Cardiac muscle cell (in vitro differentiated cells and primary cell): ENCODE measurements at regions not wholly inside any gene's neighbourhood (a gene's known extent, or its start where the extent isn't known, plus 50 kb on each side); places are given as distances from the start of the nearest gene placed in this dataset.
"Not testable (repeated sequence)": the region's sequence is repeated elsewhere in the genome, so short reads cannot be mapped to it uniquely, and the experiment has no call there.

ENCODE experiments used
- DNase-seq, 2 donors: peaks; one replicate each; pipeline versions ENCODE4 v3.0.0 to v3.0.0-alpha.2; 2010 to 2017; ENCODE audit warnings: low read depth in 1 of 2, low spot score in 1 of 2
- H3K27ac ChIP-seq: fragments of 200-600 bp; sonication (generic); 2 replicates; pipeline ENCODE4 v1.5.1; 2016
- H3K27me3 ChIP-seq: fragments of 200-600 bp; sonication (generic); 2 replicates; pipeline ENCODE4 v1.6.0; 2016; ENCODE audit warnings: control low read depth
- H3K36me3 ChIP-seq: fragments of 200-600 bp; sonication (generic); 2 replicates; pipeline ENCODE4 v1.5.1; 2016; ENCODE audit warnings: control low read depth
- H3K4me1 ChIP-seq: fragments of 200-600 bp; sonication (generic); 2 replicates; pipeline ENCODE4 v1.8.1; 2017; ENCODE audit warnings: low read depth, mild to moderate bottlenecking, mixed run types
- H3K4me3 ChIP-seq: fragments of 200-600 bp; sonication (generic); 2 replicates; pipeline ENCODE4 v1.5.1; 2016; ENCODE audit warnings: mild to moderate bottlenecking
- H3K9me3 ChIP-seq: fragments of 200-600 bp; sonication (generic); 2 replicates; pipeline ENCODE4 v1.5.1; 2017; ENCODE audit warnings: low read depth, mild to moderate bottlenecking, control low read depth
- TF ChIP-seq, protein P1 (sequence below): IDR thresholded peaks from 2 replicates; pipeline ENCODE4 v1.5.1; 2012; ENCODE audit warnings: low read depth, mild to moderate bottlenecking, low read length

DNA sequence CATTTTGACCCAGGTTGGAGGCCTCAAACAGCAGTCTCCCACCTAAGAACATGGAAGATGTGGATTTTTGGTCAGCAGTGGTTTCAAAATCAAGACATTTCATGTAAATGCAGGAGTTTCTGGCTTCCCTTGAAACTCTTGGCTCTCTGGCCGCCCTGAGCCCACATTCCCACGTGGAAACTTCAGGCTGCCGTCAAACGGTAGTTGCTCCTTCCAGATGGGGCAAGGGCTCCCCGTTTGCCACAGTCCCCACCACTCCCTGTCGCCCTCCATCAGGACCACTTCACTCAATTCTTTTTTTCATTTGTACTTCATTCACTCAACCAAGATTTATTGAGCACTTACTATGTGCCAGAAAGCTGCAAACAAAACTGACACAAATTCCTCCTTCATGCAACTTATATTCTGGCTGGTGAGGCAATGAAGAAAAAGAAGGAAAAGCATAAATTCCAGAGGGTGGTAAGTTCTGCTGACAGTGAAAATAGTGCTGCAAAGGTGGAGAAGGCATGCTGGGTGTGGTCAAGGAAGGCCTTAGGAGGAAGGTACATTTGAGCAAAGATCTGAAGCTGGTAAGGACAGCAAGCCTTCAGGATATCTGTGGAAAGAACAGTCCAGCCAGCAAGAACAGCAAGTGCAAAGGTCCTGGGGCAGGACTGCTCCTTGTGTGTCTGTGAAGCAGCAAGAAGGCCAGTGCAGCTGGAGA is 62.9 kb upstream of the PTPN1 start:
- TF ChIP-seq, protein P1, sequence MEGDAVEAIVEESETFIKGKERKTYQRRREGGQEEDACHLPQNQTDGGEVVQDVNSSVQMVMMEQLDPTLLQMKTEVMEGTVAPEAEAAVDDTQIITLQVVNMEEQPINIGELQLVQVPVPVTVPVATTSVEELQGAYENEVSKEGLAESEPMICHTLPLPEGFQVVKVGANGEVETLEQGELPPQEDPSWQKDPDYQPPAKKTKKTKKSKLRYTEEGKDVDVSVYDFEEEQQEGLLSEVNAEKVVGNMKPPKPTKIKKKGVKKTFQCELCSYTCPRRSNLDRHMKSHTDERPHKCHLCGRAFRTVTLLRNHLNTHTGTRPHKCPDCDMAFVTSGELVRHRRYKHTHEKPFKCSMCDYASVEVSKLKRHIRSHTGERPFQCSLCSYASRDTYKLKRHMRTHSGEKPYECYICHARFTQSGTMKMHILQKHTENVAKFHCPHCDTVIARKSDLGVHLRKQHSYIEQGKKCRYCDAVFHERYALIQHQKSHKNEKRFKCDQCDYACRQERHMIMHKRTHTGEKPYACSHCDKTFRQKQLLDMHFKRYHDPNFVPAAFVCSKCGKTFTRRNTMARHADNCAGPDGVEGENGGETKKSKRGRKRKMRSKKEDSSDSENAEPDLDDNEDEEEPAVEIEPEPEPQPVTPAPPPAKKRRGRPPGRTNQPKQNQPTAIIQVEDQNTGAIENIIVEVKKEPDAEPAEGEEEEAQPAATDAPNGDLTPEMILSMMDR = no peak
- no peak for DNase-seq

DNA sequence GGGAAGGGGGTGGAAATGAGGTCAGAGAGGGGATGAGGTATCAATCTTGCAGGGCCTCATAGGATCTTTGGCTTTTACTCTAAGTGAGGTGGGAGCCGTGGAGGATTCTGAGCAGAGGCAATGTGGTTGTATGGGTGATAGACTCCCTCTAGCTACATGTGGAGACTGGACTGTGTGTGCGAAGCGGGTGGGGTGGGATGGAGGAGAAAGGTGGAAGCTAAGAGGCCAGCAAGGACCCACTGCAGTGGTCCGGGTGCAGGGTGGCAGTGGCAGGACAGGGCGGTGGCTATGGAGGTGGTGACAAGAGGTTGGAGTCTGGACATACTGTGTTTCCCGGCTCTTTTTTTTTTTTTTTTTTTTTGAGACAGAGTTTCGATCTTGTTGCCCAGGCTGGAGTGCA is 62.4 kb upstream of the PTPN1 start:
- TF ChIP-seq, protein P1 = no peak
- Histone ChIP-seq H3K27ac (no peak overlapping the region), H3K27me3 (no peaks in the 10 kb centered on the region), H3K4me1 (peaks cover 13% of the 10 kb centered on the region), H3K4me3 (no peak overlapping the region), H3K9me3 (no peaks in the 10 kb centered on the region), H3K36me3 (no peaks in the 10 kb centered on the region)
- no peak for DNase-seq

More for the DNA sequence above, 62.9 kb upstream of the PTPN1 start:
- no peaks in the 10 kb centered on the region for H3K27me3 ChIP-seq
- H3K27ac ChIP-seq = no peak overlapping the region
- H3K4me3 ChIP-seq = no peak overlapping the region
- H3K36me3 ChIP-seq = no peaks in the 10 kb centered on the region
- no peaks in the 10 kb centered on the region for H3K9me3 ChIP-seq
- H3K4me1 ChIP-seq = peaks cover 13% of the 10 kb centered on the region

DNA sequence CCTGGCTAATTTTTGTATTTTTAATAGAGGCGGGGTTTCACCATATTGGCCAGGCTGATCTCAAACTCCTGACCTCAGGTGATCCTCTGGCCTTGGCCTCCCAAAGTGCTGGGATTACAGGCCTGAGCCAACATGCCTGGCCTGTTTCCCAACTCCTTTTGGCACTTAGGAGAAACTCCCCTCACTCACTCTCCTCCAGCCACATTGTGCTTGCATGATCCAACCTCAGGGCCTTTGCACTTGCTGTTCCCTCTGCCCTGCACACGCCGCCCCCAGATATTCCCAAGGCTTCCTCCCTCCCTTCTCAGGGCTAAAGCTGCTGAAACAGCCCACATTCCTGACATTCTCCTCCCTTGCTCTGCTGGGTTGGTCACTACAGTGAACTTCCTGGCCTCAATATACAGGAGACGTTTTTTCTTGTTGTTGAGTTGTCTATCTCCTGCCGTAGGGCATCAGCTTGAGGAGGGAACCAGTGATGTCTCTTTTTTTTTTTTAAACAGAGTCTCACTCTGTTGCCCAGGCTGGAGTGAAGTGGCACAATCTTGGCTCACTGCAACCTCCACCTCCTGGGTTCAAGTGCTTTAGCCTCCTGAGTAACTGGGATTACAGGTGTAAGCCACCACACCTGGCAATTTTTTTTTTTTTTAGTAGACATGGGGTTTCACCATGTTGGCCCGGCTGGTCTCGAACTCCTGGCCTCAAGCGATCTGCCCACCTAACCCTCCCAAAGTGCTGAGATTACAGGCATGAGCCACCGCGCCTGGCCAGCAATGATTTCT is 61.4 kb upstream of the PTPN1 start:
- peak in 1 of 2 donors; percentile 72 for DNase-seq

DNA sequence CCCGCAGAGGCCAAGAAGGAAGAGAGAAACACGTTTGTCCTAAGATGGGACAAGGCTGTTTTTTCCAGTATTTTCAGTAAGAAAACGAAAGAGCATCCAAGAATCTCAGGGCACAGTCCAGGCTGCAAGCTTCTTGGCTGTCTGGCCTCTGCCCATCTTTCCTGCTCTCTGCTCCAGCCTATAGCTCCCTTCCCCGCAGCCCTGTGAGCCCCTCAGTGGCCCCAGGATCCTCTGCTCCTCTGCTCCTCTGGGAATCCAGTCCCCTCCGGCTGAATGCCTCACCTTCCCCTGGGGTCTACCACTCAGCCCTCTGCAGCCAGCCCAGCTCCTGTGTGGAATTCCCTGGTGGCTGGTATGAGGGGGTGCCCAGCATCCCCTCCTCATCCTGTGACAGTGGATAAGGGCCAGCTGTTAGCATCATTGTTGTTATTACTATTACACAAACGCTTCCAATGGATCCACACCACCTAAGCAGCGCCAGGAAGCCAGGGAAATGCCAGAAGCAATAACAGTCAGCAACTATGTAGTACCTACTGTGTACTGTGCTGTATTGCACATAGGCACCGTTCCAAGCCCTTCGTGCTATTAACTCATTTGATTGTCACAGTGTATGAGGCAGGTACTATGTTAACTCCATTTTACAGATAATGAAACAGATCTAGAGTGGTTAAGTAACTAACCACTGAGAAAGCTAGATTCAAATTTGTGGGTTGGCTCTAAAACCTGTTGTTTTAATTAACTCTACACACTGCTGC is 60.3 kb upstream of the PTPN1 start:
- peaks cover 13% of the 10 kb centered on the region for H3K4me1 ChIP-seq
- no peaks in the 10 kb centered on the region for H3K27me3 ChIP-seq
- no peak overlapping the region for H3K27ac ChIP-seq
- H3K9me3 ChIP-seq = no peaks in the 10 kb centered on the region
- H3K4me3 ChIP-seq = no peak overlapping the region
- TF ChIP-seq, protein P1 = no peak
- DNase-seq = no peak
- no peaks in the 10 kb centered on the region for H3K36me3 ChIP-seq

More for the DNA sequence above, 61.4 kb upstream of the PTPN1 start:
- H3K4me3 ChIP-seq, H3K9me3 ChIP-seq, H3K27ac ChIP-seq, H3K36me3 ChIP-seq, H3K27me3 ChIP-seq: not testable (repeated sequence)
- H3K4me1 ChIP-seq = peaks cover 13% of the 10 kb centered on the region

DNA sequence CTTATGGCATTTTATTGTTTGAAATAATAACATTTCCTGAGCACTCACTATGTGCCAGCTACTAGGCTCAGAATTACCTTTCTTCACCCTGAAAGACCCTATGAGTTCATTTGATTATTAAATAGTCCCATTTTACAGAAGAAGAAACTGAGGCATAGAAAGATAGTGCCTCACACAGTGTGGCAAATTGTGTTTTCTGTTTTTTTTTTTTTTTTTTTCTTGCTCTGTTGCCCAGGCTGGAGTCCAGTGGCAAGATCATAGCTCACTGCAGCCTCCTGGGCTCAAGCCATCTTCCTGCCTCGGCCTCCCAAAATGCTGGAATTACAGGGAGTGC is 59.7 kb upstream of the PTPN1 start:
- TF ChIP-seq, protein P1 = no peak

More for the DNA sequence above, 59.7 kb upstream of the PTPN1 start:
- Histone ChIP-seq H3K36me3 (no peaks in the 10 kb centered on the region), H3K9me3 (no peaks in the 10 kb centered on the region), H3K4me1 (peaks cover 14% of the 10 kb centered on the region), H3K27ac (no peak overlapping the region), H3K4me3 (no peak overlapping the region), H3K27me3 (no peaks in the 10 kb centered on the region)
- DNase-seq = no peak
